HG03196 (cell line): ENCODE measurements at regions not wholly inside any gene's neighbourhood (a gene's known extent, or its start where the extent isn't known, plus 50 kb on each side); places are given as distances from the start of the nearest gene placed in this dataset.

Source experiments
- ATAC-seq: cut with Tn5 transposase; IDR thresholded peaks from one replicate; pipeline ENCODE4 v1.9.1; 2021; ENCODE audit not compliant: unreplicated experiment

- ATAC-seq: no peak
Observed at GRCh38 chr4:180058691-180059215, 2184.4 kb upstream of the TENM3 start.

- ATAC-seq: no peak
Observed at GRCh38 chr4:180059216-180059881, 2183.9 kb upstream of the TENM3 start.

GRCh38 chr4:180060159-180060889 lies 2182.9 kb upstream of the TENM3 start:
- no peak for ATAC-seq

GRCh38 chr4:180081072-180081471 lies 2162.1 kb upstream of the TENM3 start:
- ATAC-seq: no peak

- no peak for ATAC-seq
Observed at GRCh38 chr4:180084561-180084960, 2158.6 kb upstream of the TENM3 start.

GRCh38 chr4:180086480-180087190 lies 2156.6 kb upstream of the TENM3 start:
- ATAC-seq: no peak

- ATAC-seq: no peak
Observed at GRCh38 chr4:180098586-180098985, 2144.6 kb upstream of the TENM3 start.

- no peak for ATAC-seq
Observed at GRCh38 chr4:180099957-180100356, 2143.2 kb upstream of the TENM3 start.

GRCh38 chr4:180100433-180101344 lies 2142.5 kb upstream of the TENM3 start:
- no peak for ATAC-seq

- ATAC-seq: no peak
Observed at GRCh38 chr4:180101348-180102083, 2141.7 kb upstream of the TENM3 start.

GRCh38 chr4:180103794-180104193 lies 2139.4 kb upstream of the TENM3 start:
- no peak for ATAC-seq

- ATAC-seq: no peak
Observed at GRCh38 chr4:180105362-180105761, 2137.8 kb upstream of the TENM3 start.

GRCh38 chr4:180106122-180106521 lies 2137.1 kb upstream of the TENM3 start:
- ATAC-seq: no peak

- ATAC-seq: no peak
Observed at GRCh38 chr4:180106997-180107396, 2136.2 kb upstream of the TENM3 start.

- ATAC-seq: no peak
Observed at GRCh38 chr4:180116840-180117239, 2126.4 kb upstream of the TENM3 start.

- no peak for ATAC-seq
Observed at GRCh38 chr4:180120068-180120467, 2123.1 kb upstream of the TENM3 start.

- peak; percentile 71 for ATAC-seq
Observed at GRCh38 chr4:180134091-180134866, 2108.9 kb upstream of the TENM3 start.

GRCh38 chr4:180141734-180142133 lies 2101.5 kb upstream of the TENM3 start:
- ATAC-seq: no peak

GRCh38 chr4:180148737-180149136 lies 2094.5 kb upstream of the TENM3 start:
- no peak for ATAC-seq
